ENCODE measurements at regions not wholly inside any gene's neighbourhood (a gene's known extent, or its start where the extent isn't known, plus 50 kb on each side); places are given as distances from the start of the nearest gene placed in this dataset.

- no peak overlapping the region for H3K4me3 ChIP-seq
- no peaks in the 10 kb centered on the region for H3K4me1 ChIP-seq
- DNase-seq = no peak
- no peak for TF ChIP-seq CTCF (IDR thresholded peaks at IDR 0.05)
- intact Hi-C loops (cut with DNase I) = no loop called here
- H3K36me3 ChIP-seq = no peaks in the 10 kb centered on the region
- H3K9me3 ChIP-seq = no peaks in the 10 kb centered on the region
- H3K27ac ChIP-seq = no peak overlapping the region
- no peak for ATAC-seq
- no peaks in the 10 kb centered on the region for H3K27me3 ChIP-seq (ENCODE audit: low read depth)
These were observed 334.5 kb downstream of the C11orf87 start for GRCh38 chr11:109756521-109756920.

- Histone ChIP-seq H3K27ac (no peak overlapping the region), H3K27me3 (ENCODE audit: low read depth) (no peaks in the 10 kb centered on the region), H3K36me3 (no peaks in the 10 kb centered on the region), H3K9me3 (no peaks in the 10 kb centered on the region), H3K4me1 (no peaks in the 10 kb centered on the region), H3K4me3 (no peak overlapping the region)
- intact Hi-C loops (cut with DNase I) = no loop called here
- TF ChIP-seq CTCF (IDR thresholded peaks at IDR 0.05) = no peak
- no peak for DNase-seq
- ATAC-seq = no peak
These were observed 335.0 kb downstream of the C11orf87 start for GRCh38 chr11:109756951-109757350.

- Histone ChIP-seq H3K36me3 (no peaks in the 10 kb centered on the region), H3K9me3 (no peaks in the 10 kb centered on the region), H3K27ac (no peak overlapping the region), H3K4me1 (no peaks in the 10 kb centered on the region), H3K4me3 (no peak overlapping the region), H3K27me3 (ENCODE audit: low read depth) (no peaks in the 10 kb centered on the region)
- DNase-seq (no peak), ATAC-seq (no peak)
- intact Hi-C loops (cut with DNase I) = no loop called here
- no peak for TF ChIP-seq CTCF (IDR thresholded peaks at IDR 0.05)
These were observed 330.6 kb upstream of the ZC3H12C start for GRCh38 chr11:109762546-109762945.

- H3K9me3 ChIP-seq = no peaks in the 10 kb centered on the region
- ATAC-seq = no peak
- no peaks in the 10 kb centered on the region for H3K4me1 ChIP-seq
- TF ChIP-seq CTCF (IDR thresholded peaks at IDR 0.05) = no peak
- no peaks in the 10 kb centered on the region for H3K36me3 ChIP-seq
- intact Hi-C loops (cut with DNase I) = no loop called here
- no peak overlapping the region for H3K27ac ChIP-seq
- no peak for DNase-seq
- no peak overlapping the region for H3K4me3 ChIP-seq
- no peaks in the 10 kb centered on the region for H3K27me3 ChIP-seq (ENCODE audit: low read depth)
These were observed 327.4 kb upstream of the ZC3H12C start for GRCh38 chr11:109765709-109766311.

GRCh38 chr11:109769858-109770257, 323.3 kb upstream of the ZC3H12C start:
- no peak for DNase-seq
- intact Hi-C loops (cut with DNase I) = no loop called here
- H3K36me3 ChIP-seq = no peaks in the 10 kb centered on the region
- TF ChIP-seq CTCF (IDR thresholded peaks at IDR 0.05) = no peak
- no peak overlapping the region for H3K27ac ChIP-seq
- H3K27me3 ChIP-seq (ENCODE audit: low read depth) = no peaks in the 10 kb centered on the region
- H3K9me3 ChIP-seq = no peaks in the 10 kb centered on the region
- H3K4me1 ChIP-seq = no peaks in the 10 kb centered on the region
- no peak overlapping the region for H3K4me3 ChIP-seq
- ATAC-seq = no peak

- TF ChIP-seq CTCF (IDR thresholded peaks at IDR 0.05) = no peak
- ATAC-seq (no peak), DNase-seq (no peak)
- intact Hi-C loops (cut with DNase I) = no loop called here
- Histone ChIP-seq H3K9me3 (no peaks in the 10 kb centered on the region), H3K4me1 (no peaks in the 10 kb centered on the region), H3K4me3 (no peak overlapping the region), H3K27ac (no peak overlapping the region), H3K27me3 (ENCODE audit: low read depth) (no peaks in the 10 kb centered on the region), H3K36me3 (no peaks in the 10 kb centered on the region)
These were observed 322.9 kb upstream of the ZC3H12C start for GRCh38 chr11:109770323-109770722.
